GM21619 (cell line): ENCODE measurements at regions not wholly inside any gene's neighbourhood (a gene's known extent, or its start where the extent isn't known, plus 50 kb on each side); places are given as distances from the start of the nearest gene placed in this dataset.
A peak's percentile ranks its signal among the peaks of the same experiment; 100 is the strongest.

ENCODE experiments used
- ATAC-seq: cut with Tn5 transposase; IDR thresholded peaks from one replicate; pipeline ENCODE4 v1.9.1; 2021; ENCODE audit not compliant: unreplicated experiment

DNA sequence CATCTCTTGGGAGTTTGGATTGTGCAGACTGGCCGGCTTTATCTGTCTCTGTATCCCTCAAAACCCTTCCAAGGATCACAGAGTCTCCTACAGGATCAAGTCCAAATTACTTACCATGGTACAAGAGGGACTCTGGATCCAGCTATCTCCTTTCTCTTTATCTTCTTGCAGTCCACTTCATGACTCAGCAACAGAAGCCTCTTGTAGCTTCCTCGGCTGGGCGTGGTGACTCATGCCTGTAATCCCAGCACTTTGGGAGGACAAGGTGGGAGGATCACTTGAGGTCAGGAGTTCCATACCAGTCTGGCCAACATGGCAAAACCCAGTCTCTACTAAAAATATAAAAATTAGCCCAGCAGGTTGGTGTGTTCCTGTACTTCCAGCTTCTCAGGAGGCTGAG is 189.7 kb downstream of the BCAT1 start:
- ATAC-seq = no peak

DNA sequence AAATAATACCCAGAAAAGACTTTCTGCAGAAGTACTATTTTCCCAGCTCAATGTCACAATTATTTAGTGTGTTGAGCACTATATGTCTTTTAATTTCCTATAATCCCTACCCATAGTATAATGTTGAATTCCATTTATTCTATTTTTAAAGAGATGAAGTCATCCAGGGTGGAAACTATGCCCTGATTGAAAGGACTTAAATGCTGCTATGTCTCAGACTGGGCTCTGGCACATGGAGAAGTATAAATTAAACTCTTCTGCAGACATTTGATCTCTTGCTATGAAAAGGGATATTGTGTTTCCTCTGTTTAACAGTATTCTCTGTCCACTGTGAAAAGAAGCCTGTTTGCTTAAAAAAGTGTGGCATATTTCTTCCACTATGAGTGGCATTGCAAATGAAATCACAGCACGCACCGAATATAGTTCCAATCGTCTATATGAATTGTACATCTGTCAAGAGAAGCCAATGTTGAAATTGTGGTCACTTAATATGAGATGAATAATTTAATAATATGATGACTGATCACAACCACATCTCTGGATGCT is 192.3 kb downstream of the BCAT1 start:
- no peak for ATAC-seq

DNA sequence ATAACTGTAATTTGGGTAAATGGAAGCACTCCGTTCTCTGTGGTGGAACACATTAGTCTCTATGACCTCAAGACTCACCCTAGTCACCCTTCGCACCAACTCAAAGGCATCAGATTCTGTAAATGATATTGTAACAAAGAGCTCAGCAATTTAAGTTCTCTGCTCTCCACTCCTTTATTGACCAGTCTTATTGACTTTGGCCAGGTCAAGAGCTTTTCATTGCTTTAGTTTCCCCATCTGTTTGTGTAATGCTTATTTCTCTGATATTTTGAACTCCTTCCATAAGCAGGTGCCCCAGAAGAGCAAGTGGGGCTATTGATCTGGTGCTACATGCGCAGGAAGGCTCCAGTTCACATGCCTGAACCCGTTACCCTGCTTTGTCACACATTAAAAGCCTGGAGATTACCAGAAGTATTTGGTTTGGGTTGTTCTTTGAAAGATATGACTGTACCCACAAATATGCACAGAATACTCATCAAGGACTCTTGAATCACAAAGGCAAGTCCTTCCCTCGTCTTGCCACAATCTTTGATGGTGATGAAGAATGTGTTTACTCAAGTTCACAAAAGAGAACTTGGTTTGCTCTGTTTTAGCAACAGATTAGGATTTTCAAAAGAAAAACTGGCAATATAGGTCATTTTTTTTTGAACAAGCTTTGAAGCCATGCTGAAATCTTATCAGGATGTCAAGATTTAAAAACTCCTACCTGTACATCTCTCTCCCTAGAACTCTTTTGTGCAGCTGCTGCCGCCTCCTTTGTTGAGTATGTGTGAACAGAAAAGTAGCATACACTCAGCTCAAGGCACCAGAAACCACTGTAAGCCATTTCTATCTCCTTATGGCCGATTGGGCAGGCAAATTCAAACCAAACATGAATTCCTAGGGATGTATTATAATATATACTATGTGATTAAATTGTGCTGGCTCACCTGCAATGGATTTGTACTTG is 193.9 kb downstream of the BCAT1 start:
- ATAC-seq = no peak

DNA sequence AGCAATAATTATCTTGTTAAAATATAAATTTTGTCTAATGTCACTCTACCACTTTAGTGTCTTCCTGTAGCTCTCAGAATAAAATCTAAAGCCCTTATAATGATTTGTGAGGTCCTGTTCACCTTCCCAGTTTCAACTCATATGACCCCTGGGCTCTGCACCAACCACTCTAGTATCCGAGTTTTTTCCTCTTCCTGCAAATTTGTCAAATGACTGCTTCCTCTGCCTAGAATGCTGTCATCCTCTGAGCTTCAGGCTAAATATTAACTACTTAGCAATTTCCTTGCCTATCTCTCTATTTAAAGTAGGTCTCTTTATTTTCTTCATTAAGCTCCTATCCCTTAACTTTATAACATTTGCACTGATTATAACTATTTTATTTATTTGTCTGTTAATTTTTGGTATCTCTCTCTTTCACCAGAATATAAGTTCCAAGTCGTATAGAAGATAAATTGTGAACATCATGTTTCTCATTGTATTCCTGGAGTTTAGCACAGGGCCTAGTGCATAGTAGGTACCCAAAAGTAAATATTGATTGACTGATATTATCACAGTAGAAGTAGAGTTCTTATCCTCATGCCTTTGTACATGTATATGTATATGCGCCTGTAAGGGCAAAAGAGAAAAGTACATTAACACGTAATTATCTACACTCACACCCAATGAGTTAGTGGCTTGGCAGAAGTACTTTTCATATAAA is 196.0 kb downstream of the BCAT1 start:
- no peak for ATAC-seq

DNA sequence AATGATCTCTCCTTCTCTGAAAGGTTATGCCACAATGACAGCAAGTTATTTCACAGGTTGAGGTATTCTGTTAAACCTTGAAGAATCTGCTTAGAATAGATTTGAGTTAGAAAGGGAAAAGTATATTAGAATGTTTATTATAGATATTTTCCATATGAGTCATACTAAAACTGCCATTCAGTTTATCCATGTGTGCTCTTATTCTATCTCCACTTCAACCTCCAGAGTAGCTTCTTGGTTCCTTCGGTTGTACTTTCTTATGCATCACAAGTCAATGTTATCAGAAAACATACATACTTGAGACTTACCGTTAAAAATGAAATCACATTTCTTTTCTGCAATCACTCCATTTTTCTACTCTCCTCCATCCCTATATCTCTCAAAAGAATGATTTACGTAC is 197.7 kb downstream of the BCAT1 start:
- ATAC-seq = no peak

DNA sequence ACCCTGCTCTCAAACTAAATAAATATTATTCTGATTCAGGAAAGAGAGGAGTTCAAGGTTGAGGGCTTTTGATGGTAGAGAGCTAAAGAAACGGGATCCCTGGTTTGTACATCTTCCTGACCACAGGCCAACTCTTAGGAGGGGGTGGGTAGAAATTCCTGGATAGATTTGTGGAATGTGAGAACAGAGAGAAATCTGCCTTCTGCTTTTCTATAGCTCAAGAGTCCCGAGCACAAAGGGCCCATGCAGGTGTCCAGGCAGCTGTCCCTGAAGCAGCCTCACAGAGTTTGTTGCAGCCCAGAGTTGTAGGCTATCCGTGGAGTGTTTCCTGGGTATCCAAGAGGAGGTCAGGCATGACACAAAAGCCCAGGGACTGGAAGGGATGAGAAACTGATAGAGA is 198.6 kb downstream of the BCAT1 start:
- no peak for ATAC-seq

DNA sequence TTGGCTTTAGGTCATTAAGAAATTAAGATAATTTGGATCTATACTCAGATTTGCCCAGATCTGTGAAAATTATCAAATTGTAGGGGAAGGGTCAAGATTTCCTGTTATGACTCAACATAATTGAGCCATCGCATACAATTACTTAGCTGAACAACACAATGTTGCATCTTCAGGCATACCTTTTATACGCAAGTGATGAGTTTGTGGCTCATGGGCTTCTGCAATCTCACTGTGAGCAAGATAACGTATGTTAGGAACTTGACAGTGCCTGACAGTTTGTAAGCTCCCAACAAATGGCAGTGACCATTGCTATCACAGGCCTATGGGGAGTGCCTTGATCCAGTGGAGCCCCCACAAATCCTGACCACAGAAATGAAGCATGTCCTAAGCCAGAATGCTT is 199.7 kb downstream of the BCAT1 start:
- ATAC-seq = no peak

DNA sequence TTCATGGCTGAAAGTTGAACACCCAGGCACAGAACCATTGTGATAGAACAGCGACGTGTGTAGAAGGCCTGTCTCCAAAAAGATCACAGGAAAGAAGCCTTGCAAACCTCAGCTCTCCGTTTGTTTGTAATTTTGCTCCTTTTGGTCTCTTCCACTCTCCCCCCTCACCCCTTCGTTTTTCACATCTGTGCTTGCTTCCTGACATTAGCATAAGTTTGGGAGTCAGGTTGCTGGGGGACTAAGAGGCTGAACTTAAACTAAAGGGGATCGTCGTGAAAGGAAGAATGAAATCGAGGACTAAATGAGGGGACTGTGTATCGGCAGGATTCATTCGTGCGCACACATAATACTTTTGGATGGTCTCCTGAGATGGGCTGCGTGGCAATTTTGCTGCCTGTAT is 200.6 kb downstream of the BCAT1 start:
- ATAC-seq = no peak

DNA sequence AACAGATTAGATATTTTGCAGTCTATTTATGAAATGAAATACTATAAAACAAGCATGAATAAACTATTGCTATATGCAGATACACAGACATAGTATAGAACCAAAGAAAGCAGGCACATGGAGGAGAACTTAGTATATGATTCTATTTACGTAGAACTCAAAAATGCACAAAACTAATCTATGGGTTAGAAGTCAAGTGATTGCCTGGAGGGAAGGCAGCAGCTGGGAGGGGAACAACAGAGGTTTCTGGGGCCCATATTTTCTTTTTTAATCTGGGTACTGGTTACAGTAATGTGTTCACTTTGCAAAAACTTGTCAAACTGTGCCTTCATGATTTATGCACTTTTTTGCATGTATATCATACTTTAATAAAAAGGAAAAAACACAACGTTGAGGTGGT is 202.0 kb downstream of the BCAT1 start:
- no peak for ATAC-seq

DNA sequence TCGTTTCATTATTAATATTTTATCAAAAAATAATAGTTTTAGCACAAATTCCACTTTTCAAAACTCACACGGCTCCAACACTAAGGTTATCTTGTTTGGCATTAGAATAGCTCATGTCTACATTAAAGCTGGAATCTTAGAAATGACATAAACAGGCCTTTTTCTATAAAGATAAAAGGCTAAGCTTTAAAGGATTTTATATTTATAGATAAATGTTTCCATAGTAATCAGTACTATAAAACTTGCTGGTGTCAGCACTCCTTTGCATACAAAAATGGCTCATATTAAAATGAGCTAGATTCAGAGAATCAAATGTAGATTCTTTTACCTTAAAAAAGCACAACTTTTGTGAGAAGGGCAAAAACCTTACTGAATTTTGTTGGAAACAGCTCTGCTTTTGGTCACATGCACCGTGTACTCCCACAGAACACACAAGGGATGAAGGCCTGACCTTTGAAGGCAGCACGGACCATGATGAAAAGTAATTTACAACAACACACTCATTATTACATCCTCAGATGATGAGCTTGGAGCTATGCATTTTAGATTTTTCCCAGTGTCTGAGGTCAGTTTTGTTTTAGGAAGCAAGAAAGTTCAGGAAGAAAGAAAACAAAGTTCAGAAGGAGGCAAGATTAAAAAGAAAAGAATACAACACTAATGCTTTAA is 202.8 kb downstream of the BCAT1 start:
- ATAC-seq = no peak

DNA sequence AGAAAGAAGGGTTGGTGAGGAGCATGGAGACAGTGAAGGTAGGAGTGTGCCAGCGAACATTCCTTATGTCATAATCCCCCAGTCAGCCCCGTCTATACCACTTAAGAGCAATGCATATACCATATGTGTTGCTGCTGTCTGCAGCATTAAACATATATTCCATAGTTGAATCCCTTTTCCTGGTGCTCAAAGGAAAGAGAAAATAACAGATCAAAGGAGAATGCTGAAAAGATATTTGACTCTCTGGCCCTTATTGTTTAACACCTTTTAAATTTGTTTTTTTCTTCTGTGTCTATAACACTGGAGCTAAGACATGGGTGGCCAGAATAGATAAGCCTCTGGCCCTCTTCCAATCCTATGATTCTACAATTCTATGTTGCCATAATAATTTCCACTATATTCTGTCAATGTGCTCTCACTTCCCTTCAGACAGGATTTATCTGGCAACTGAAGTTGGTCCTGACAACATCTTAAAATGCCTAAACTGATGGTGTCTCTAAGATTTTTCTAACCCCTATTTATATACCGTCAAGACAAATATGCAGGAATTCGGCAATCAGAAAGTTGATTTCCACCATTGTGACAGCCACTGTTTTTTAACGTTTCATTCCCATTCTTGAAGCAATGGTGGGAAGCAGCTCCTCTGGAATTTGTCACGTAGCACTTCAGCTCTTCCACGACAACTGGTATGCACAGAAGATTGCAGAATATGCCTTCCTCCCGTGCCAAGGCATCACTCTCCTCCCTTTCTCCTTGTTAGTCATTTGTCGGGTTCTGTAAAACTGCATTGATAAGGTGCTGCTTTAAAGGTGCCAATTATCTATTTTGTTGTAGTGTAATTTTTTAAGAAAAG is 204.7 kb downstream of the BCAT1 start:
- no peak for ATAC-seq

DNA sequence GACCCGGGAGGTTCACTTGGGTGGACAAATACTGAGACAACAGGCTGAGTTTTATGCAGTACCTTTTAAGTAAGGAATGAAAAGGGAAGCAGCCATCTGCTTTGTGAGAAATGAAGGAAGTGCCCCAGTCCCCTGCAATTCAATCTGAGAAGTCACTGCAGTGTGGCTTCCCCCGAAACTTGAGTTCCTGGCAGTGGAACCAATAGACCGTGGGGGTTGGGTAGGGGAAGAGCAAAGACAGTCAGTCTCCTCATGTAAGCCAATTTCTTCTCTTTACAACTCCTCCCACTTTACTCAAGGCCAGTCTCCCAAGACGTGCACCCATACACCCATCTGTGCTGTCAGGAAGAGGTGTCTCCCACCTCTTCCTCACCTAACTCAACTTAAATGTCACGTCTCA is 206.5 kb downstream of the BCAT1 start:
- peak; percentile 81 for ATAC-seq

DNA sequence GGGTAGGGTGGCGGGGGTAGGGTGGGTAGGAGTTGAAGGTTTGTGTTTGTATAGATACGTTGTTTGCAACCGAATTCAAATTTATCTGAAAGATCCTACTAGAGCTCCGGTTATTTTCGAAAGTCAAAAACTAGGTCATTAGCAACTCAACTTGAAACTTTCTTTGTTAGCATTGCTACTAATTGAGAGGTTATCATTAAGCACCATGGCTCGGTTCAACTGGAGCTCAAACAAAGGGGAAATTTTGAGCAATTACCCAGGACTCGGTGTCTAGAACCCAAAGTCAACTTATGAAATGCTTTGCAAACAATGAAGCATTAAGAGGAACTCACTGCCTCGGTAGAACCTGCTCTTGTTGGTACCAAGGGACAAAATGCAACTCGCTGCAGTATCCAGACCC is 207.7 kb downstream of the BCAT1 start:
- ATAC-seq = peak; percentile 59

DNA sequence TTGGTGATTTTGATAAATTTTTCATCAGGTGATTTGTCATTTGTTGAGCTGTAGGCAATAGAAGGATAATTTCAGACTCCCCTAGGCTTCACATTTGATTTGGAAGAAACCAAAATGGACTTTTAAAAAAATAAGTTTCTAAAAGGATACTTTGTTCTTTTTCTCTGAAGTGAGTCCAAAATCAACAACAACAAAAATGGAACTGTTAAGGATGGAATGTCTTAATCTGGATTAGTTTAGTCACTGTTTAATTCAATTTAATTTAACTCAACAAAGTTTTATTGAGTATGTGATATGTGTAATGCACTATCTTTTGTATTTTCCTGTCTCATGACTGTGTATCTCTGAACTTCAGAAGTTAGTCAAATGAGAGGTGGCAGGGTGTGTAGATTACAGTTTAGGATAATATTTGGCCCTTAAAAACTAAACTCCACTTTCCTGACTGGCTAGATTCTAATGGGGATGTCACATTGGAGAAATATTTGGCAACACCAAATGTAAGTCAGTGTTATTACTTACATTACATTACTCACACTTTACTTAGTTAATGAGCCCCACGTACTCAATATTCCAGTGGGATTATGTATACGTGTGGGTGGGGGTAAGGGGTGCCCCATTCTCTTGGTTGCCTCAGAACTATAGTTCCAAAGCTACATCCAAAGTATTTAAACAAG is 209.7 kb downstream of the BCAT1 start:
- ATAC-seq = no peak

DNA sequence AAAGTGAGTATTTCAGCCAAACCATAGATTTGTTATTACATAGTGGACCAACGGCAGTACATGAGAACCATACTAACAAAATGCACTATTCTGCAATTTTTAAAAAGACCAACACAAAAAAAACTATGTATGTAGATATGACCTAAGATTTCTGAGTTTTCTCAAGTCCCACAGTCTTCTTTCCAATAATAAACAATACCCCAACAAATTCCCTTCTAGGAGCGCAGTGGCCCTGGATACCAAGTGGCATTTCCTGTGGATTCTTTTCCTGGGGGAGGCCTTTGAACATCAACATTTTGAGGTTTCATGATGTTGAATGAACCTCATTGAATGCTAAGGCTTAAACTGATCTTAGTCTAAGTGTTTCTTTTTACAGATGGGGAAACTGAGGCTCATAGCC is 210.5 kb downstream of the BCAT1 start:
- no peak for ATAC-seq

DNA sequence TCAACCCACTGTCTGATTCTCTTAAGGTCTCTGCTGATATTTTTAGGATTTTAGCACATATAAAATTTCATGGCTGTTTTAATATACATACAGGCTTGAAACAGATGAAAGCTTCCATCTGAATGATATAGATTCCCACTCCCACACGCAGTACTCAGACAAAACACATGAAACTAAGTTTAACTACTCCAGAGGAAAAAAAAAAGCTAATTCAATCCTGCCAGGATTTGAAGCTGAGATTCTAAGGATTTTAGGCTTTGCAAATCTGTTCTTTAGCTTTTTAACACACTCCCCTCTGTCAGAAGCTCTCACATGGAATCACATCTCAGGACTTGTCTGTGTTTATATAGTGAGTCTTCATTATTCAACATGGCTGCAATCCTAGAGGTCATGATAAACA is 217.3 kb downstream of the BCAT1 start:
- no peak for ATAC-seq

DNA sequence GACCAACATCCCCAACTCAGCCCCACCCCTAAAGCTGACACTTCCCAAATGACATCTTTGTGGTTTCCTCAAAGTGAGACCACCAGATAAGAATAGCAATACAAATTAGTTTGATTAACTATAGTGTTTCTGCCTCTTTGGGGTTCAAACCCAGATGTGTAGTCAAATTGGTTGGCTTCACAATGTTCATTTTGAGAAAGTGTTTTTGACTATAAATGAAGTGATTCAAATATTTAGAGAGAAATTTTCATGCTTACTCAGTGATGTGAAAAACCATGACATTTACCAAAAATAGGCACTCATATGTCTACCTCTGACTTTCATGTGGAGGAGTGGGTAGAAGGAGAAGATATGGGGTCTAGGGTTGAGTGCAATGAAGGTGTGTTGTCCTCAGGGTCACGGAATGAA is 218.4 kb downstream of the BCAT1 start:
- peak; percentile 49 for ATAC-seq

DNA sequence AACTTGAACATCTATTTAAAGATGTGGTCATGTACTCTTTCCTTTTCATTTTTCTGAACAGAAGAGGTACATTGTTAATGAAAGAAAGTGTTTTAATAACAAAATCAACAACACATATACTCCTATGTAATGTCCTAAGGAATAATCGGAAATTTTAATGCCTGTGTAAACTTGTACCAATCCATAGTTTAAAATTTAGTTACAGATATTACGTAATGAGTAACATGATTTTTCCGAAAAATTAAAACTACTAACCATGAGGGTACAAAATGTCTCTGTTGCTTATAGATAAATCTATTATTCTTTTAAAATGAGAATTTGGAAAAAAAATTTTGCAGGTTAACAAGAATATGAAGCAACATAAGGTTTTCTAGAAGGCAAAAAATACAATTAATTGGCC is 220.1 kb downstream of the BCAT1 start:
- no peak for ATAC-seq

DNA sequence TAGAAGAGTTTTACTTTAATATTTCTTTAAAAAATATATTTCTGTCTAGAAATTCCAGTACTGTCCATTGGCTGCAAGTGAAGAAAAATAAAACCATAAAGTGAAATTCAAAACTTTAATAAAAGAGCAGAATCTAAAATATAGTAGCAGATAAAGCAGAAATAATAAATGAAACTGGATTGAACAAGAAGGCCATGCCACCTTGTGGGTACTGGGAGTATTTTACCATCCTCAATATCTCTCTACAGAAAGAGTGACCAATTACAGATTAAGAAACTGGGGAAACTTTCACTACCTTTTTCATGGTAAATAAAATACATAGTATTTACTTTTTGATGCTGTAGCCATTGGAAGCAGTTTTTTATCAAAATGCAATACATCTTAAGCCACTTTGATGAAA is 220.5 kb downstream of the BCAT1 start:
- peak; percentile 43 for ATAC-seq

DNA sequence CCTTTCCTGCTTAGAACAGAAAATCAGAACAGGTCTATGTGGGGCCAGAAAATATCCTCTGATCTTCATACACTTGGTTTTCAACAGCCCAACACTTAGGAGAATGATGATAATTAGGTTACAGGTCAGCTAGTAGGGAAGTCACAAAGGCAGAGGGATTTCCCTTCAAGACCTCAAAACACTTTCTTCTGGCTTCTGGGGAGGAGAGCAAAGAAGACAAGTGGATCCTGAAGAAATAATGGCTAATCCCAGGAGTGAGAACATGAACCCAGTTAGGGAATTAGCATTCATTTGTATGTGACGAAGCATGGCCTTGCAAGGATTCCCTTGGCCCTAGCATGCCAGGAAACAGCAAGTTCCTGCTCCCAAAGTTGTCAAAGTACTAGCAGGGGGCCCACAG is 223.3 kb downstream of the BCAT1 start:
- no peak for ATAC-seq
